CD4-positive, alpha-beta T cell treated with Interleukin-17A for 1 hour (primary cell): ENCODE measurements at regions not wholly inside any gene's neighbourhood (a gene's known extent, or its start where the extent isn't known, plus 50 kb on each side); places are given as distances from the start of the nearest gene placed in this dataset.
"Not testable (repeated sequence)": the region's sequence is repeated elsewhere in the genome, so short reads cannot be mapped to it uniquely, and the experiment has no call there.

ENCODE experiments used
- DNase-seq: peaks from one replicate; pipeline ENCODE4 v3.0.0-alpha.2; 2020

DNA sequence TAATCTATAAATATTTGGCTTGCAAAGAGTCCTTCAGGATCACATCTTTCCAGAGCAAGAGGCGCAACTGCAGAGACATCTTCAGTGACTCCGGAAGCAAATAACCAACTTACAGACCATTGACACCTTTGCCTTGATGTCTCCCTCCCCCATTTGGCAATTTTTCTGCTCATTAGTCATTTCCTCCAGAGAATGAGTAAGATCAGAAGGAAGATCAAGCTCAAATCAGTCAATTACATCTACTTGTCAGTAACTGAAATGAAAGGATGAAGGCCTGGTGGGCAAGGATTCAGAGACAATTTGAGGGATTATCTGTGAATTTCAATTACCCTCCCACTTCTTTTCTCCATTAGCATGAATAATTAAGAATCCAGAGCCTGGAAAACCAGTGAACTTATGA is 665.6 kb upstream of the CPEB2 start:
- no peak for DNase-seq

GRCh38 chr4:14337892-14338584 is 664.2 kb upstream of the CPEB2 start:
- DNase-seq: no peak

- DNase-seq: no peak
Observed at GRCh38 chr4:14338585-14339265, 663.6 kb upstream of the CPEB2 start.

- DNase-seq: no peak
Observed at GRCh38 chr4:14339715-14340114, 662.6 kb upstream of the CPEB2 start.

DNA sequence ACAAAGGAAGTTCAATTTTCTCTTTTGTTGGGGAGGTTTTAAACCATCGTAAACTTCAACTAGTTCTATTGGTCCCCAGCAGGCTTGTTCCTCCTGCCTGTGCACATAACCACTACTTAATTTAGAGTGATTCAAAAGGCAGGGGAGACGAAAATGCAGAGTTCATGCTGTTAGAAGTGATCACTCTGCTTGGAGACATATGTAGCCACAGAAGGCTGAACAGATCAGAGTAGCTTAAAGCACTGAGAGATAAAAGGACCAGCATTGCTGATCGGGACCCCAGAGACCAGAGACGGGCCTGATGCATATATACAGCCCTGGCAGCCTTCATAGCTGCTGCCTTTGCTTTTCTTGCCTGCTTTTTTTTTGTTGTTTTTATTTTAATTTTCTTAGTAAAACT is 662.0 kb upstream of the CPEB2 start:
- DNase-seq: no peak

GRCh38 chr4:14343961-14344360 is 658.3 kb upstream of the CPEB2 start:
- no peak for DNase-seq

- peak; percentile 5 for DNase-seq
Observed at GRCh38 chr4:14345356-14345775, 656.9 kb upstream of the CPEB2 start.

GRCh38 chr4:14347526-14347925 is 654.8 kb upstream of the CPEB2 start:
- DNase-seq: no peak

- DNase-seq: no peak
Observed at GRCh38 chr4:14348506-14348905, 653.8 kb upstream of the CPEB2 start.

GRCh38 chr4:14358544-14359160 is 643.6 kb upstream of the CPEB2 start:
- DNase-seq: not testable (repeated sequence)

- DNase-seq: no peak
Observed at GRCh38 chr4:14359991-14360390, 642.3 kb upstream of the CPEB2 start.

DNA sequence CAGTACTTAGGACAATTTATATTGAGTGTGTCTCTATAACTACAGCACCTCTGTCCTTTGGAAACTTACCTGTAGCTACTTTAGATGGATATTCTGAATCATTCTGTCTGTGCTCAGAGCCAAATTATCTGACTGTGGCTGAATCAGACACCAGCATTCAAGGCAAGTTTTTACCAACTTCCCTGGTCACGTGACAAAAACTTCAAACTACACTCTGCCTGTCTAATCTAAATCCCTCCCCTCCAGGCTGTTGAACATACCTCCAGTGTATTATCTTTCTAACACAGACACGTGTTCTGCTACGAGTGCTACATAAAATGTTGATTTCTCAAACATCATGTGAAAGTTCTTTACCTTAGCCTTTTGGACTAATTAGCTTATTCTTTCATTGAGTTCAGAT is 641.2 kb upstream of the CPEB2 start:
- DNase-seq: no peak

DNA sequence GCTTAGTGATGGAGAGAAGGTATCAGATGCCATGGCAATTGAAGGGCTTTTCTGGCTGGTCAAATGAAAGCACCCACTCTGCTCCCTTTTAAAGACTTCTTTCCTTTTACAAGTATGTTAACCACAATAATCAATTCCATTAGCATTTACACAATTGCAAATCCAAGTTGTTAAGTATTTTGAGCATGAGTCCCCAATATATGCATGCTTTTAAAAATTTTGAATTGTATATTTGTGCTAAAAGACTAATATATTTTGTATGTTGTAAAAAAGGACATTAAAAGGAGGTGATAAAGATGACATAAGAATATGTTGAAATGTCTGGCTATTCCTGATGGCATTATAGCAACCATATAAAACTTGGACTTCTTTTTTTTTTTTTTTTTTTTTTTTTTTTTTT is 639.9 kb upstream of the CPEB2 start:
- no peak for DNase-seq

DNA sequence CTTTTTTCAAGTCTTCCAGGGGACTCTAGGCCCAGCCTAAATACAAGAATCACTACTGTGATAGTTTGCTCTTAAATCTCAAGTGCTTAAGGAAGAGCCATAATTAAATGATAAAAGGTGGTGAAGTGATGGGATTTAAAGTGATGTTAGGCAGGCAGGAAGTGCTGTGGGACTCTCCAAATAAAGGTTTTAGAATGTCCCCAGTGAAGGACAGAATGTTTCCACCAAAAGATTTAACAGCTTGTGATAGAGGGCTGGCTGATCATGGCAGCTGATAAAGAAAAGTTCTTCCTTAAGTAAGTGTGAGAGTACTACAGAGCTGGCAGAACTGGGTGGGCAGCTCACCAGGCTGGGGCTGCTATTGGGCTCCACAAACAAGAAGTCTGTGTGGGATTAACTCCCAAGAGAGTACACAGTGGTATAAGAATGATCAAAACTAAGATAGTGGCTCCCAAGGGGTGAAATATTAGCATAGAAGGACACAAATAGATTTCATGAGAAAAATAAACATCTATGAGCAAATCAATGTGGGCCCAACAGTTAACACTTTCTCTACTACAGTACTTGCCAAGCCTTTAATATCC is 637.2 kb upstream of the CPEB2 start:
- DNase-seq: no peak

DNA sequence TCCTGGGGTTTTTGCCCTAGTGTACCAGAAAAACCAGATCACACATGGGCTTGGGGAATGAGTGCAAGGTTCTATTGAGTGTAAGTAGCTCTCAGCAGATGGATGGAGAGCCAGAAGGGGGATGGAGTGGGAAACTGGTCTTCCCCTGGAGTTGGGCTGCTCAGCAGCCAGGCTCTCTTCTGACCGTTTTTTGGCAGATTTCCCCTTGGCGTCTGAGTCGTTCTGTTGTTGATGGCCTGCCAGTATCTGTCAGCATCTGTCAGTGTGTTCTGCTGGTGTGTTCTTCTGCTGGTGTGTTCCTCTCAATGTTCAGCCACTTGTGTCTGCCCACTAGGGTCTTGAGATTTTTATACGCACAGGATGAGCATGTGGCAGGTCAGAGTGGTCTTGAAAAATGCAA is 633.9 kb upstream of the CPEB2 start:
- no peak for DNase-seq

- DNase-seq: no peak
Observed at GRCh38 chr4:14371131-14371530, 631.1 kb upstream of the CPEB2 start.

GRCh38 chr4:14375816-14376215 is 626.5 kb upstream of the CPEB2 start:
- no peak for DNase-seq

- no peak for DNase-seq
Observed at GRCh38 chr4:14379183-14379582, 623.1 kb upstream of the CPEB2 start.

- no peak for DNase-seq
Observed at GRCh38 chr4:14383652-14384051, 618.6 kb upstream of the CPEB2 start.

GRCh38 chr4:14384824-14385223 is 617.5 kb upstream of the CPEB2 start:
- no peak for DNase-seq

GRCh38 chr4:14386196-14386595 is 616.1 kb upstream of the CPEB2 start:
- no peak for DNase-seq

GRCh38 chr4:14387647-14388046 is 614.6 kb upstream of the CPEB2 start:
- DNase-seq: no peak

GRCh38 chr4:14392378-14392777 is 609.9 kb upstream of the CPEB2 start:
- DNase-seq: no peak

DNA sequence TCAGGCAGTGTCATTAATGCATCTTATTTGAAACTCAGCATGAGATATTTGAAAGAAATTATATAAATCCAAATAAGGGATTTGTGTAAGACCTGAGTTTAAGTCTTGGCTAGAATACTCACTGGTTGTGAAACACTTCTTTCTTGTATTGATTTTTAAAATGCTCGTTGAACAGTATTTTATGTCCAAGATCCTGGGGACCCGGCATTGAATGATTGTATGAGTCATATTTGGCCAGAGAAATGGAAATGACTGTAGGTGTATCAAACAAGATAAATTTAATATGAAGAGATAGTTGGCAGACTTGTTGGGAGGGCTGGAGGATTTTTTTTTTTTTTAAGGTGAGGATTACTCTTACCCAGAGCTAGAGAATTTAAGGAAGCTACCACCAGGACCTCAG is 606.1 kb upstream of the CPEB2 start:
- DNase-seq: no peak
